Myocyte (in vitro differentiated cells): ENCODE measurements at regions not wholly inside any gene's neighbourhood (a gene's known extent, or its start where the extent isn't known, plus 50 kb on each side); places are given as distances from the start of the nearest gene placed in this dataset.

Experiments used
- DNase-seq: peaks from one replicate; pipeline ENCODE4 v3.0.0-alpha.2; 2012; ENCODE audit warnings: low read depth

DNA sequence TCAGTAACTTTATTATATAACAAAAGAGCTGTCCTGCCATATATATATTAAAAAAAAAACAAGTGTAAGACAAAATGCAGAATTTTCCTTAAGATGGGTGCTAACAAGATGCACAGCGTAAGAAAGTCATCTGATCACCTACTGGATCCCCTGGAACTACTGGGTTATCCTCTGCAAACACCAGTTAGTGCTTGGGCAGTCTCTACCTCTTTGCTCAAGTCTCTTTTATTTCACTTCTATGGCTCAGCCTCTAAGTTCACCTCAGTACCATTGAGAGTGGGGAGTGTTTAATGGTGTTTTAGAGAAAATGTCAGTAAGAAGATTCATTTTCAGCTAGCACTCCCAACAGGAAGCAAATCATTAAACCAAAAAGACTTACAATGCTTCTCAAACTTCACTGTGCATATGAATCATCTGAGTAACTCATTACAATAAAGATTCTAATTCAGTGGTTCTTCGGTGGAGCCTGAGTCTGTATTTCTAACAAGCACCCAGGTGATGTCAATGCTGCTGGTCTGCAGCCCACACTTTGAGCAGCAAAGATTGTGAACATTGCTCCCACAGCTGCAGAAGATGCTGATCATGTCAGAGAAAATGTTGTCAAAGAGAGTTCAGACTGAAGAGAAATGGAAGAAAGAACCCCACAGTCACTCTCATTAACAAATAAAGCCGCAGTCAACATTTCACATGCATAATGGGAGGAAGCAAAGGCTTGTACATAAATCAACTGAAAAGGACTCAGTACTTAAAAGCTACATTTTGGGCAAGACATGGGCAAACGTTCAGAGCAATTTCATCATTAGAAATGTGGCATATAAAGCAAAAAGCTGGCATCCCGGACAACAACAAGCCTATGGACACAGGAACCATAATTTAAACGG, 227.1 kb upstream of the ATP11B start:
- no peak for DNase-seq

- DNase-seq: peak; percentile 51
These were observed 225.6 kb upstream of the ATP11B start for GRCh38 chr3:182567700-182568099.

DNA sequence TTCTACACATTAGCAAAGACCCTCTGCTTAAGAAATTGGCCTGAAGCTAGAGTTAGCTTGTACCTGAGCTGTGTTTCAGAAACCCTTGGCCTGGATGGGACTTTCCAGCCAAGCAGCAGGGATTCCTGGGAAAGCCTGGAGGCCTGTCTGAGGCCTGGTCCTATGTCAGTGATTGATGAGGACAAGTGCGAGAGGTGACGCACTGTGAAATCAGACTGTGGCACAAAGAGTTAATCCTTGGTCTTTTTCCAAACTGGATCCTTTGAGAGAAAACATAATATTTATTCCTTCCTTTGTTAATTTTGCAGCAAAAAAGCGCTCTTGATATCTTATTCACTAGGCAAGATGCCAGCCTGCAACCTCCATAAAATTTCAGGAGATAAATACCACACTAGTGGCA, 225.0 kb upstream of the ATP11B start:
- peak; percentile 53 for DNase-seq

GRCh38 chr3:182568876-182569275, 224.4 kb upstream of the ATP11B start:
- no peak for DNase-seq

- no peak for DNase-seq
These were observed 222.2 kb upstream of the ATP11B start for GRCh38 chr3:182570946-182571594.

- DNase-seq: no peak
These were observed 217.4 kb upstream of the ATP11B start for GRCh38 chr3:182575941-182576340.

GRCh38 chr3:182583545-182583944, 209.8 kb upstream of the ATP11B start:
- no peak for DNase-seq

- DNase-seq: no peak
These were observed 207.7 kb upstream of the ATP11B start for GRCh38 chr3:182585532-182586150.

DNA sequence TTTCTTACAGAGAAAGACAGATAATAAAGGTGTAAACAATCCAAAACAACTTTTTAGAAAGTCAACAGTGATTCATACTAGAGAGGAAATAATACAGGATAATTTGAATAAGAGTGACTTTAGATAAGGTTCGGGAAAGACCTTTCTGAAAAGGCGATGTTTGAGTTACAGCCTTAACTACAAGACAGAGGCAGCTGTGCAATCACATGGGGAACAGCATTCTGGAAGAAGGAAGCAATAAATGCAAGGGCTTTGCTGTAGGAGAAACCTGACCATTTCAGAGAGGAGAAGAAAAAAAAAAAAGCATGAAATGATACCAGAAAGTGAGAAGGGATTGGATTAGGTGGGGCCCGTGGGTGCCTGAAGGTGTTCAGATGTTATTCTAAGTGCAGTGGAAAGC, 200.6 kb upstream of the ATP11B start:
- DNase-seq: no peak

GRCh38 chr3:182596676-182597410, 196.5 kb upstream of the ATP11B start:
- no peak for DNase-seq

- no peak for DNase-seq
These were observed 195.7 kb upstream of the ATP11B start for GRCh38 chr3:182597621-182598041.

- no peak for DNase-seq
These were observed 191.7 kb upstream of the ATP11B start for GRCh38 chr3:182601597-182601996.

GRCh38 chr3:182603501-182603900, 189.8 kb upstream of the ATP11B start:
- DNase-seq: no peak

- no peak for DNase-seq
These were observed 187.3 kb upstream of the ATP11B start for GRCh38 chr3:182605882-182606611.

DNA sequence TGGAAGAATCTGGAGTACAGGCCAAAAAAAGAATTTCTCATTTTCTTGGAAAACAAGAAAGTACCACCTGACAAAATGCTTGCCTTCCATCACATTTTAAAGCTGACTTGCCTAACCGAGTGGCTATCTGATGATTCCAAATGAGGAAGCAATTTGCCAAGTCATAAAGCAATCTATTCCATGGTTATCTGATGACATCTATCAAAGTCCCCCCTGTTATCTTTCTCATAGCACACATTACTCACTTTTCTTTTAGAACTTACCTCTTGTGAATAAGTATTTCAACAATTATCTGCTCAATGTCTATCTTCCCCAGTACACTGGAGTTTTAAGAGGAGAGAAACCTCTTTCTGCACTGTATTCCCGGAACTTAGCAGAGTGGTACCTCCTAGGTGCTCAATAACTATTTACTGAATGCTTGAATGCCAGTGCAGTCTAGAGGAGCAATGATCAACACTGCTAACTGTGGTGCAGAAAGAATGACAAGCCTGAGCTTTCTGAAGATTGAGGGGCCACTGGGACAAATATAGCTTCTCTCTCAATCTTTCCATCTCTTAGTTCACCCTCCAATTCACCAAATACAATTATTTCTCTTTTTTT, 186.3 kb upstream of the ATP11B start:
- DNase-seq: no peak

GRCh38 chr3:182608832-182609231, 184.5 kb upstream of the ATP11B start:
- DNase-seq: no peak

DNA sequence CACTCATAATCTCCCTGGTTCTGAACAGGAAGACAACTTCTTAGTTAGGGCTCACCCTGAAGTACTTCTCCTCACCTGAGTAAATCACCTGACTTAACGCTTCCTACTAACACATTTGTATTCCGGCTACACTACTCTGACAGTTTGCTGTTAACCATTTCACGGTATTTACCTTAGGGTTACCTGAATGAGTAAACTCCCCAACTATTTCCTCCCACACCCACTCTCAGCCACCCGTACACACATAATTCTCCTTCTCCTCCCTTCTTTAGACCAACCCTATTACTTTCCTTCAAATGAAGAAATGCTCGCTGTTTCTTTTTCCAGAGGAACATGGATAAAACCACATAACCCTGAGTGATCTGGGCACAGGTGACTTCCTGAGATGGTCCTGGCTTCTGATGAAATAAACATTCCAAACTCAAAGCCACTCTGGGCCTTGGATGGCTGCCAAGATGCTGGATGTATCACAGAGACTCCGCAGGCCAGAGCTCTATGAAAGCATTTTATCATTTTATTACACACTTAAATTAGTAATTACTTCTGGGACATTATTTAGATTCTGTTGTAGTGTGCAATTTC, 183.6 kb upstream of the ATP11B start:
- no peak for DNase-seq

- DNase-seq: no peak
These were observed 181.0 kb upstream of the ATP11B start for GRCh38 chr3:182612332-182612731.

- no peak for DNase-seq
These were observed 175.8 kb upstream of the ATP11B start for GRCh38 chr3:182617500-182617899.

GRCh38 chr3:182618085-182618732, 175.1 kb upstream of the ATP11B start:
- DNase-seq: peak; percentile 42
